WTC11 (cell line): ENCODE measurements at regions not wholly inside any gene's neighbourhood (a gene's known extent, or its start where the extent isn't known, plus 50 kb on each side); places are given as distances from the start of the nearest gene placed in this dataset.

Experiments used
- AFF4 ChIP-seq: sonication (generic); formaldehyde crosslinking; IDR thresholded peaks from 2 replicates; pipeline ENCODE4 v1.8.1; 2023; ENCODE audit warnings: mild to moderate bottlenecking, missing genetic modification reagents, borderline replicate concordance
- ATF1 ChIP-seq: sonication (generic); formaldehyde crosslinking; IDR thresholded peaks from 2 replicates; pipeline ENCODE4 v1.8.1; 2023; ENCODE audit warnings: mild to moderate bottlenecking, moderate library complexity, missing genetic modification reagents
- ATF6 ChIP-seq: sonication (generic); formaldehyde crosslinking; IDR thresholded peaks from 2 replicates; pipeline ENCODE4 v1.8.1; 2023; ENCODE audit warnings: mild to moderate bottlenecking, missing genetic modification reagents
- CREM ChIP-seq: sonication (generic); formaldehyde crosslinking; IDR thresholded peaks from 2 replicates; pipeline ENCODE4 v1.8.1; 2022; ENCODE audit warnings: mild to moderate bottlenecking, missing genetic modification reagents, moderate library complexity
- FOXJ3 ChIP-seq: sonication (generic); formaldehyde crosslinking; IDR thresholded peaks from 2 replicates; pipeline ENCODE4 v1.9.0; 2021; ENCODE audit warnings: missing genetic modification reagents, mild to moderate bottlenecking, borderline replicate concordance
- FOXK1 ChIP-seq: sonication (generic); formaldehyde crosslinking; IDR thresholded peaks from 2 replicates; pipeline ENCODE4 v1.8.0; 2022; ENCODE audit warnings: mild to moderate bottlenecking, moderate library complexity, missing genetic modification reagents
- GRHL2 ChIP-seq: fragments of 250-450 bp; sonication (Bioruptor Pico); IDR thresholded peaks from 2 replicates; pipeline ENCODE4 v1.8.0; 2022; ENCODE audit warnings: mild to moderate bottlenecking, moderate library complexity; ENCODE audit not compliant: insufficient replicate concordance, severe bottlenecking
- HMGA2 ChIP-seq: fragments of 250-450 bp; sonication (Bioruptor Pico); IDR thresholded peaks from 2 replicates; pipeline ENCODE4 v1.4.0; 2021; ENCODE audit warnings: mild to moderate bottlenecking, moderate library complexity
- JAZF1 ChIP-seq: fragments of 250-450 bp; sonication (Bioruptor Pico); IDR thresholded peaks from 2 replicates; pipeline ENCODE4 v1.9.0; 2021; ENCODE audit warnings: moderate library complexity, mild to moderate bottlenecking, inconsistent platforms
- MAX ChIP-seq: sonication (generic); formaldehyde crosslinking; IDR thresholded peaks from 2 replicates; pipeline ENCODE4 v1.8.0; 2022; ENCODE audit warnings: mild to moderate bottlenecking, missing genetic modification reagents
- MLX ChIP-seq: sonication (generic); formaldehyde crosslinking; IDR thresholded peaks from 2 replicates; pipeline ENCODE4 v1.8.1; 2023; ENCODE audit warnings: mild to moderate bottlenecking, missing genetic modification reagents, moderate library complexity
- MYBL2 ChIP-seq: sonication (generic); formaldehyde crosslinking; IDR thresholded peaks from 2 replicates; pipeline ENCODE4 v1.8.1; 2023; ENCODE audit warnings: mild to moderate bottlenecking, moderate library complexity, missing genetic modification reagents
- NFATC4 ChIP-seq: fragments of 250-450 bp; sonication (Bioruptor Pico); IDR thresholded peaks from 2 replicates; pipeline ENCODE4 v1.9.0; 2021; ENCODE audit warnings: mild to moderate bottlenecking
- NR2C2 ChIP-seq: sonication (generic); formaldehyde crosslinking; IDR thresholded peaks from 2 replicates; pipeline ENCODE4 v1.8.0; 2022; ENCODE audit warnings: mild to moderate bottlenecking, missing genetic modification reagents
- OVOL2 ChIP-seq: fragments of 250-450 bp; sonication (Bioruptor Pico); IDR thresholded peaks from 2 replicates; pipeline ENCODE4 v1.9.0; 2021; ENCODE audit warnings: mild to moderate bottlenecking, borderline replicate concordance
- PREB ChIP-seq: sonication (generic); formaldehyde crosslinking; IDR thresholded peaks from 2 replicates; pipeline ENCODE4 v1.8.1; 2022; ENCODE audit warnings: mild to moderate bottlenecking, missing genetic modification reagents, moderate library complexity, borderline replicate concordance
- PRRX2 ChIP-seq: fragments of 250-450 bp; sonication (Bioruptor Pico); IDR thresholded peaks from 2 replicates; pipeline ENCODE4 v1.8.0; 2021; ENCODE audit warnings: mild to moderate bottlenecking
- RELA ChIP-seq: sonication (generic); formaldehyde crosslinking; IDR thresholded peaks from 2 replicates; pipeline ENCODE4 v1.8.1; 2022; ENCODE audit warnings: missing genetic modification reagents, mild to moderate bottlenecking, borderline replicate concordance
- SMAD3 ChIP-seq: sonication (generic); formaldehyde crosslinking; IDR thresholded peaks from 2 replicates; pipeline ENCODE4 v1.8.0; 2022; ENCODE audit warnings: missing genetic modification reagents, mild to moderate bottlenecking, borderline replicate concordance
- SMAD4 ChIP-seq: sonication (generic); formaldehyde crosslinking; IDR thresholded peaks from 2 replicates; pipeline ENCODE4 v1.8.0; 2022; ENCODE audit warnings: mild to moderate bottlenecking, missing genetic modification reagents
- SP1 ChIP-seq: sonication (generic); formaldehyde crosslinking; conservative IDR thresholded peaks from 2 replicates; pipeline ENCODE4 v1.8.1; 2022; ENCODE audit warnings: missing genetic modification reagents
- USF2 ChIP-seq: sonication (generic); formaldehyde crosslinking; IDR thresholded peaks from 2 replicates; pipeline ENCODE4 v1.8.1; 2023; ENCODE audit warnings: mild to moderate bottlenecking, missing genetic modification reagents, moderate library complexity
- ZMAT4 ChIP-seq: fragments of 250-450 bp; sonication (Bioruptor Pico); IDR thresholded peaks from 2 replicates; pipeline ENCODE4 v1.9.0; 2021; ENCODE audit warnings: mild to moderate bottlenecking
- ZNF138 ChIP-seq: sonication (generic); formaldehyde crosslinking; conservative IDR thresholded peaks from 2 replicates; pipeline ENCODE4 v1.8.1; 2022; ENCODE audit warnings: mild to moderate bottlenecking, moderate library complexity, missing genetic modification reagents
- ZNF263 ChIP-seq: sonication (generic); formaldehyde crosslinking; IDR thresholded peaks from 2 replicates; pipeline ENCODE4 v1.8.1; 2022; ENCODE audit warnings: low read depth, mild to moderate bottlenecking, moderate library complexity, missing genetic modification reagents
- ZNF317 ChIP-seq: sonication (generic); formaldehyde crosslinking; IDR thresholded peaks from 2 replicates; pipeline ENCODE4 v1.8.1; 2023; ENCODE audit warnings: low read depth, mild to moderate bottlenecking, moderate library complexity, missing genetic modification reagents, borderline replicate concordance
- ZSCAN18 ChIP-seq: fragments of 250-450 bp; sonication (Bioruptor Pico); IDR thresholded peaks from 2 replicates; pipeline ENCODE4 v2.1.2; 2022; ENCODE audit warnings: mild to moderate bottlenecking, moderate library complexity

- TF ChIP-seq GRHL2 (CRISPR knock-in tag) (no peak), RELA (peak; percentile 100), JAZF1 (CRISPR knock-in tag) (no peak), MAX (peak; percentile 95), SMAD4 (CRISPR knock-in tag) (peak; percentile 99), NFATC4 (CRISPR knock-in tag) (no peak), MYBL2 (CRISPR knock-in tag) (peak; percentile 99), SP1 (CRISPR knock-in tag) (peak; percentile 91), PREB (CRISPR knock-in tag) (peak; percentile 99), OVOL2 (no peak), CREM (peak; percentile 93), ATF1 (CRISPR knock-in tag) (peak; percentile 99), FOXJ3 (CRISPR knock-in tag) (0 out of 2 replicates have a peak, but pooled peaks have one; percentile 30), AFF4 (CRISPR knock-in tag) (peak; percentile 98), FOXK1 (CRISPR knock-in tag) (peak; percentile 99), HMGA2 (CRISPR knock-in tag) (no peak), ATF6 (CRISPR knock-in tag) (peak; percentile 95), SMAD3 (CRISPR knock-in tag) (peak; percentile 99), ZNF138 (CRISPR knock-in tag) (peak; percentile 95), MLX (CRISPR knock-in tag) (peak; percentile 98; the same call in 1 of the 2 replicates), USF2 (CRISPR knock-in tag) (peak; percentile 76), PRRX2 (CRISPR knock-in tag) (peak; percentile 93), ZNF317 (peak; percentile 90), ZNF263 (CRISPR knock-in tag) (peak; percentile 89), ZMAT4 (CRISPR knock-in tag) (no peak), ZSCAN18 (peak; percentile 98), NR2C2 (CRISPR knock-in tag) (peak; percentile 93)
Observed at GRCh38 chr5:175796536-175797499, 74.6 kb upstream of the CPLX2 start (continued).
